Hematopoietic multipotent progenitor cell (in vitro differentiated cells): ENCODE measurements at regions not wholly inside any gene's neighbourhood (a gene's known extent, or its start where the extent isn't known, plus 50 kb on each side); places are given as distances from the start of the nearest gene placed in this dataset.
A peak's percentile ranks its signal among the peaks of the same experiment; 100 is the strongest.

Experiments
- DNase-seq, 3 donors: peaks; one replicate each; pipeline ENCODE4 v3.0.0-alpha.2; 2011 to 2015; ENCODE audit warnings: low read depth in 2 of 3, low spot score in 2 of 3

- no peak for DNase-seq
These were observed 73.3 kb upstream of the TAF1B start for GRCh38 chr2:9770006-9770307.

GRCh38 chr2:9770308-9771100, 72.8 kb upstream of the TAF1B start:
- DNase-seq = peak in 2 of 3 donors; percentile 49 to 76

GRCh38 chr2:9771101-9771449, 72.2 kb upstream of the TAF1B start:
- no peak for DNase-seq

- DNase-seq = no peak
These were observed 71.7 kb upstream of the TAF1B start for GRCh38 chr2:9771481-9772017.

GRCh38 chr2:9772035-9772998, 71.0 kb upstream of the TAF1B start:
- no peak for DNase-seq

- DNase-seq = no peak
These were observed 70.0 kb upstream of the TAF1B start for GRCh38 chr2:9772999-9773902.

- DNase-seq = no peak
These were observed 69.4 kb upstream of the TAF1B start for GRCh38 chr2:9773903-9774239.

- no peak for DNase-seq
These were observed 69.0 kb upstream of the TAF1B start for GRCh38 chr2:9774266-9774665.

GRCh38 chr2:9775351-9775750, 67.9 kb upstream of the TAF1B start:
- no peak for DNase-seq

GRCh38 chr2:9775999-9776712, 67.1 kb upstream of the TAF1B start:
- no peak for DNase-seq

- no peak for DNase-seq
These were observed 66.2 kb upstream of the TAF1B start for GRCh38 chr2:9777081-9777480.

GRCh38 chr2:9778012-9778411, 65.3 kb upstream of the TAF1B start:
- DNase-seq = peak in 1 of 3 donors; percentile 18

- no peak for DNase-seq
These were observed 64.6 kb upstream of the TAF1B start for GRCh38 chr2:9778471-9779316.

GRCh38 chr2:9779596-9780264, 63.5 kb upstream of the TAF1B start:
- no peak for DNase-seq

GRCh38 chr2:9780368-9781130, 62.7 kb upstream of the TAF1B start:
- DNase-seq = no peak

- DNase-seq = no peak
These were observed 62.0 kb upstream of the TAF1B start for GRCh38 chr2:9781252-9781651.

- peak; percentile 27 to 57 (median 35) for DNase-seq
These were observed 61.0 kb upstream of the TAF1B start for GRCh38 chr2:9782197-9782719.

- DNase-seq = no peak
These were observed 53.9 kb upstream of the TAF1B start for GRCh38 chr2:9789371-9789770.
